GM21786 (cell line): ENCODE measurements at regions not wholly inside any gene's neighbourhood (a gene's known extent, or its start where the extent isn't known, plus 50 kb on each side); places are given as distances from the start of the nearest gene placed in this dataset.
"Not testable (repeated sequence)": the region's sequence is repeated elsewhere in the genome, so short reads cannot be mapped to it uniquely, and the experiment has no call there.

Experiments used
- ATAC-seq: cut with Tn5 transposase; IDR thresholded peaks from one replicate; pipeline ENCODE4 v1.9.1; 2021; ENCODE audit not compliant: unreplicated experiment

- ATAC-seq, result no peak
Observed at GRCh38 chr5:63008195-63008594, 429.6 kb downstream of the LRRC70 start.

- not testable (repeated sequence) for ATAC-seq
Observed at GRCh38 chr5:62994842-62995241, 416.2 kb downstream of the LRRC70 start.

- no peak for ATAC-seq
Observed at GRCh38 chr5:62985749-62986148, 407.1 kb downstream of the LRRC70 start.

GRCh38 chr5:62982348-62982747 lies 403.7 kb downstream of the LRRC70 start:
- no peak for ATAC-seq

GRCh38 chr5:62980884-62981283 lies 402.3 kb downstream of the LRRC70 start:
- no peak for ATAC-seq

- no peak for ATAC-seq
Observed at GRCh38 chr5:62979472-62979871, 400.9 kb downstream of the LRRC70 start.

GRCh38 chr5:62977661-62978060 lies 399.0 kb downstream of the LRRC70 start:
- ATAC-seq, result no peak

- ATAC-seq, result no peak
Observed at GRCh38 chr5:62974623-62975022, 396.0 kb downstream of the LRRC70 start.

- no peak for ATAC-seq
Observed at GRCh38 chr5:62969409-62970120, 390.9 kb downstream of the LRRC70 start.

GRCh38 chr5:62964428-62964827 lies 385.8 kb downstream of the LRRC70 start:
- ATAC-seq, result no peak

- no peak for ATAC-seq
Observed at GRCh38 chr5:62960781-62961180, 382.2 kb downstream of the LRRC70 start.

- no peak for ATAC-seq
Observed at GRCh38 chr5:62956597-62956996, 378.0 kb downstream of the LRRC70 start.

- ATAC-seq, result no peak
Observed at GRCh38 chr5:62954578-62954977, 376.0 kb downstream of the LRRC70 start.

- ATAC-seq, result no peak
Observed at GRCh38 chr5:62948301-62948700, 369.7 kb downstream of the LRRC70 start.

- ATAC-seq, result no peak
Observed at GRCh38 chr5:62942384-62942783, 363.8 kb downstream of the LRRC70 start.

- no peak for ATAC-seq
Observed at GRCh38 chr5:62938927-62939326, 360.3 kb downstream of the LRRC70 start.

- no peak for ATAC-seq
Observed at GRCh38 chr5:62937661-62938558, 359.3 kb downstream of the LRRC70 start.

- ATAC-seq, result no peak
Observed at GRCh38 chr5:62935660-62936059, 357.0 kb downstream of the LRRC70 start.

GRCh38 chr5:62934319-62934718 lies 355.7 kb downstream of the LRRC70 start:
- ATAC-seq, result no peak

- ATAC-seq, result no peak
Observed at GRCh38 chr5:62933261-62933660, 354.6 kb downstream of the LRRC70 start.

- ATAC-seq, result no peak
Observed at GRCh38 chr5:62931153-62931950, 352.7 kb downstream of the LRRC70 start.
